Prostate gland (tissue), 2 donors: ENCODE measurements at regions not wholly inside any gene's neighbourhood (a gene's known extent, or its start where the extent isn't known, plus 50 kb on each side); places are given as distances from the start of the nearest gene placed in this dataset.

Experiments
- POLR2AphosphoS5 ChIP-seq: sonication (generic); formaldehyde crosslinking; IDR thresholded peaks from one replicate; pipeline ENCODE4 v1.6.1; 2017; ENCODE audit warnings: antibody characterized with exemption
- TF ChIP-seq, protein P1 (sequence below), 4 experiments: fragments of 200-600 bp in 2 of 4; fragments of 450-650 bp in 2 of 4; sonication (generic) in 2 of 4; IDR thresholded peaks; 1 replicate in 3 of 4; 2 replicates in 1 of 4; pipeline ENCODE4 v1.5.1; 2016 to 2019; ENCODE audit warnings: antibody characterized with exemption in 4 of 4, mild to moderate bottlenecking in 2 of 4, moderate library complexity in 2 of 4

DNA sequence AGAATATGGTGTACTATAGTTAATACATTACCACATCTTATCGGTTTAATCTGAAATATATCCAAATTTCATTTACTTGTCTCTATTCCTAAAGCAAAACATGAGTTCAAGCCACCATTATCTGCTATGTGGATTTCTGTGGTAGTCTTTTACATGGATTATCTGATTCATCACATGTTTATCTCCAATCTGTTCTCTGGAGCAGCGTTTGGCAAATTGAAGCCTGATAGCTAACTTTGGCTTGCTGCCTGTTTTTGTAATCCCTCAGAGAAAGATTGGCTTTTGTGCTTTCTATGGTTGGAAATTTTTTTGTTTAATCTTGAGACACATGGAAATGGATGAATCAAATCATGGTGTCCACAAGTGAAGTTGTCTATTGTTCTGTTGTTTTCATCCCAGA is 274.3 kb downstream of the JRKL start:
- TF ChIP-seq, protein P1, sequence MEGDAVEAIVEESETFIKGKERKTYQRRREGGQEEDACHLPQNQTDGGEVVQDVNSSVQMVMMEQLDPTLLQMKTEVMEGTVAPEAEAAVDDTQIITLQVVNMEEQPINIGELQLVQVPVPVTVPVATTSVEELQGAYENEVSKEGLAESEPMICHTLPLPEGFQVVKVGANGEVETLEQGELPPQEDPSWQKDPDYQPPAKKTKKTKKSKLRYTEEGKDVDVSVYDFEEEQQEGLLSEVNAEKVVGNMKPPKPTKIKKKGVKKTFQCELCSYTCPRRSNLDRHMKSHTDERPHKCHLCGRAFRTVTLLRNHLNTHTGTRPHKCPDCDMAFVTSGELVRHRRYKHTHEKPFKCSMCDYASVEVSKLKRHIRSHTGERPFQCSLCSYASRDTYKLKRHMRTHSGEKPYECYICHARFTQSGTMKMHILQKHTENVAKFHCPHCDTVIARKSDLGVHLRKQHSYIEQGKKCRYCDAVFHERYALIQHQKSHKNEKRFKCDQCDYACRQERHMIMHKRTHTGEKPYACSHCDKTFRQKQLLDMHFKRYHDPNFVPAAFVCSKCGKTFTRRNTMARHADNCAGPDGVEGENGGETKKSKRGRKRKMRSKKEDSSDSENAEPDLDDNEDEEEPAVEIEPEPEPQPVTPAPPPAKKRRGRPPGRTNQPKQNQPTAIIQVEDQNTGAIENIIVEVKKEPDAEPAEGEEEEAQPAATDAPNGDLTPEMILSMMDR (IDR thresholded peaks at IDR 0.05): no peak
- no peak for TF ChIP-seq POLR2AphosphoS5
